Neural progenitor cell (in vitro differentiated cells): ENCODE measurements at regions not wholly inside any gene's neighbourhood (a gene's known extent, or its start where the extent isn't known, plus 50 kb on each side); places are given as distances from the start of the nearest gene placed in this dataset.
"Not testable (repeated sequence)": the region's sequence is repeated elsewhere in the genome, so short reads cannot be mapped to it uniquely, and the experiment has no call there.

Experiments
- DNase-seq: peaks from one replicate; pipeline ENCODE4 v3.0.0-alpha.2; 2016; ENCODE audit warnings: low spot score
- H2AFZ ChIP-seq: fragments of 200-600 bp; sonication (generic); replicated peaks from 2 replicates; pipeline ENCODE4 v1.6.1; 2016; ENCODE audit warnings: antibody characterized with exemption
- H3F3A ChIP-seq: fragments of 200-600 bp; sonication (generic); 2 replicates; pipeline ENCODE4 v1.6.1; 2016; ENCODE audit warnings: antibody characterized with exemption, low read depth
- H3K27ac ChIP-seq: fragments of 200-600 bp; sonication (generic); 2 replicates; pipeline ENCODE4 v1.5.1; 2016; ENCODE audit warnings: mild to moderate bottlenecking
- H3K27me3 ChIP-seq: fragments of 200-600 bp; sonication (generic); 2 replicates; pipeline ENCODE4 v1.6.1; 2016; ENCODE audit warnings: mild to moderate bottlenecking, moderate library complexity
- H3K36me3 ChIP-seq: fragments of 200-600 bp; sonication (generic); 2 replicates; pipeline ENCODE4 v1.5.1; 2016
- H3K4me1 ChIP-seq: fragments of 200-600 bp; sonication (generic); 2 replicates; pipeline ENCODE4 v1.6.1; 2016; ENCODE audit warnings: mixed run types
- H3K4me2 ChIP-seq: fragments of 200-600 bp; sonication (generic); 2 replicates; pipeline ENCODE4 v1.6.1; 2016
- H3K4me3 ChIP-seq: fragments of 200-600 bp; sonication (generic); 2 replicates; pipeline ENCODE4 v1.5.1; 2016
- H3K79me2 ChIP-seq: fragments of 200-600 bp; sonication (generic); 2 replicates; pipeline ENCODE4 v1.6.1; 2016; ENCODE audit warnings: low read depth
- H3K9ac ChIP-seq: fragments of 200-600 bp; sonication (generic); 2 replicates; pipeline ENCODE4 v1.6.1; 2016
- H3K9me3 ChIP-seq: fragments of 200-600 bp; sonication (generic); 2 replicates; pipeline ENCODE4 v1.5.1; 2016; ENCODE audit warnings: low read depth
- H4K20me1 ChIP-seq: fragments of 200-600 bp; sonication (generic); 2 replicates; pipeline ENCODE4 v1.6.1; 2016; ENCODE audit warnings: low read depth
- H3K27ac Mint-ChIP-seq: 3 replicates; pipeline ENCODE4 v1.8.0; 2021; ENCODE audit warnings: mixed read lengths
- H3K27me3 Mint-ChIP-seq: 2 replicates; pipeline ENCODE4 v1.8.0; 2022; ENCODE audit warnings: low read depth, mild to moderate bottlenecking, inconsistent platforms, moderate library complexity, mixed read lengths; ENCODE audit not compliant: insufficient read depth
- H3K36me3 Mint-ChIP-seq: 3 replicates; pipeline ENCODE4 v1.8.0; 2021; ENCODE audit warnings: mixed read lengths
- H3K4me1 Mint-ChIP-seq: 3 replicates; pipeline ENCODE4 v1.8.0; 2021; ENCODE audit warnings: mixed read lengths
- H3K4me3 Mint-ChIP-seq: 3 replicates; pipeline ENCODE4 v1.8.0; 2021; ENCODE audit warnings: mild to moderate bottlenecking, moderate library complexity, mixed read lengths
- H3K9me3 Mint-ChIP-seq: 3 replicates; pipeline ENCODE4 v1.8.0; 2020; ENCODE audit warnings: mixed read lengths
- EZH2 ChIP-seq: fragments of 200-600 bp; sonication (generic); IDR thresholded peaks from 2 replicates; pipeline ENCODE4 v1.6.1; 2017; ENCODE audit warnings: antibody characterized with exemption, mild to moderate bottlenecking, moderate library complexity
- EZH2phosphoT487 ChIP-seq: fragments of 200-600 bp; sonication (generic); IDR thresholded peaks from 2 replicates; pipeline ENCODE4 v1.6.1; 2017; ENCODE audit warnings: antibody characterized with exemption
- TF ChIP-seq, protein P1 (sequence below): fragments of 200-600 bp; sonication (generic); IDR thresholded peaks from 2 replicates; pipeline ENCODE4 v1.5.1; 2017; ENCODE audit warnings: antibody characterized with exemption, mild to moderate bottlenecking

DNA sequence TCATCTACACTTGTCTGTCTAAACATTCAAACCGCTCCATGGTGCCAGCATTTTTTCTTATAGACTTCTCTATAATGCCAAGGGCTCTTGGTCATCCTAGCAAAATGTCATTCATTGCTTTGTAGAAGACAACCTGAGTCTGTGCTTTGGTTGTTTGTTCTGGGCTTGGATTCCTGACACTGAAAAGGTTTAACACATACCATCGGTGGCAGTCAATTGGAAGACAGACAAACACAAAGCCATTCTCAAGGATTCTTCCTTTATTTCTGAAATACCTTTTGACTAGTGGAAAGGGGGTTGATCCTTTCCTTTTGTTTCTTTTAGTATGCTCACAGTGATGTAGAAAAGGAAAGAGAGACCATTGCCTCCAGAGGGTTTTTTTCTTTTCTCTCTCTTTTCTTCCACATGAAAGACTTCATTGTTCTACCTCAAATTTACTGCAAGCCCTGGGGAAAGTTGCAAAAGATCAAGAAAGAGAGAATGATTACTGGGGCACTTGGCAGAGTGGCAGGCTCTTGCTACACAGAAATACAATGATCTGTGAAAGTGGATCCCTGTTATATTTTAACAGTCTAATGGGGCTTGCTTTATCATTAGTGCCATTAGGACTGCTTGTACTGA lies 66.4 kb upstream of the TMC1 start:
- Histone ChIP-seq H3K9ac (no peak overlapping the region), H3K4me1 (peaks cover 39% of the 10 kb centered on the region), H4K20me1 (peaks cover 5% of the 10 kb centered on the region), H3K4me3 (peak overlapping the region; percentile 15), H3K9me3 (no peaks in the 10 kb centered on the region), H3F3A (peaks cover 27% of the 10 kb centered on the region), H3K4me2 (peak overlapping the region; percentile 66), H2AFZ (no peak overlapping the region), H3K36me3 (no peaks in the 10 kb centered on the region), H3K27ac (peak overlapping the region; percentile 87), H3K79me2 (no peaks in the 10 kb centered on the region), H3K27me3 (no peaks in the 10 kb centered on the region)
- peaks cover 1% of the 10 kb centered on the region for H3K36me3 Mint-ChIP-seq
- TF ChIP-seq EZH2phosphoT487 (peak; percentile 74), EZH2 (no peak)
- TF ChIP-seq, protein P1, sequence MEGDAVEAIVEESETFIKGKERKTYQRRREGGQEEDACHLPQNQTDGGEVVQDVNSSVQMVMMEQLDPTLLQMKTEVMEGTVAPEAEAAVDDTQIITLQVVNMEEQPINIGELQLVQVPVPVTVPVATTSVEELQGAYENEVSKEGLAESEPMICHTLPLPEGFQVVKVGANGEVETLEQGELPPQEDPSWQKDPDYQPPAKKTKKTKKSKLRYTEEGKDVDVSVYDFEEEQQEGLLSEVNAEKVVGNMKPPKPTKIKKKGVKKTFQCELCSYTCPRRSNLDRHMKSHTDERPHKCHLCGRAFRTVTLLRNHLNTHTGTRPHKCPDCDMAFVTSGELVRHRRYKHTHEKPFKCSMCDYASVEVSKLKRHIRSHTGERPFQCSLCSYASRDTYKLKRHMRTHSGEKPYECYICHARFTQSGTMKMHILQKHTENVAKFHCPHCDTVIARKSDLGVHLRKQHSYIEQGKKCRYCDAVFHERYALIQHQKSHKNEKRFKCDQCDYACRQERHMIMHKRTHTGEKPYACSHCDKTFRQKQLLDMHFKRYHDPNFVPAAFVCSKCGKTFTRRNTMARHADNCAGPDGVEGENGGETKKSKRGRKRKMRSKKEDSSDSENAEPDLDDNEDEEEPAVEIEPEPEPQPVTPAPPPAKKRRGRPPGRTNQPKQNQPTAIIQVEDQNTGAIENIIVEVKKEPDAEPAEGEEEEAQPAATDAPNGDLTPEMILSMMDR, result no peak
- peaks cover 47% of the 10 kb centered on the region for H3K4me1 Mint-ChIP-seq
- peaks cover 9% of the 10 kb centered on the region for H3K9me3 Mint-ChIP-seq
- peak; percentile 85 for DNase-seq
- H3K27me3 Mint-ChIP-seq, result no peaks in the 10 kb centered on the region
- peak overlapping the region; percentile 14 for H3K4me3 Mint-ChIP-seq
- H3K27ac Mint-ChIP-seq, result peak overlapping the region; percentile 97

DNA sequence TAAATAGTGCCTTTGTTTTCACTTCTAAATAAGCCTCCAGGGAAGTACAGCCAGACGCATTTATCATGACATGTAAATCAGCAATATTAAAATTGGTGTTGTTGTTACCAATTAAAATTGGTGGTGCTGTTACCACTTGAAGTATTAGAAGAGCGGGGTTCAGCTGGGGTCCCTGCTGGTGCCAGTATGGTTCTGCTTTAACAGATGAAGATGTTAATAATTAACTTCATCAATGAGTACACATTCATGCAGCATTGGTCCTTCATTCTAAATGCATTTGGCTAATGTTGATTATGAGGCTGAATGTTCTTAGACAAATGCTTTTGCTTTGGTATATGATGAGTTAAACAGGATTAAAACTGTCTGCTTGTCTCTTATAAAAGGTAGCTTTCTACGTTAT lies 67.6 kb upstream of the TMC1 start:
- no peak for DNase-seq
- H3K4me1 Mint-ChIP-seq, result peaks cover 38% of the 10 kb centered on the region

DNA sequence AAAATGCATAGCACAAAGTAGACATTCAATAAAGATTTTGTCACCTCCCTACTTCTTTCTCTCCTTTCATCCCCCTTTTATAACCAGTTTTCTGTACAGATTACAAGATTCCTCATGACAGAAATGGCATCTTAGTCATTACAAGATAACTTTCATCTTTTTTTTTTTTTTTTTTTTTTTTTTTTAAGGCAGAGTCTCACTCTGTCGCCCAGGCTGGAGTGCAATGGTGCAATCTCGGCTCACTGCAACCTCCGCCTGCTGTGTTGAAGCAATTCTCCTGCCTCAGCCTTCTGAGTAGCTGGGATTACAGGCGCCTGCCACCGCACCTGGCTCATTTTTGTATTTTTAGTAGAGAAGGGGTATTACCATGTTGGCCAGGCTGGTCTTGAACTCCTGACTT lies 75.2 kb upstream of the TMC1 start:
- not testable (repeated sequence) for H3K9me3 ChIP-seq, H3K4me2 ChIP-seq, H3K9me3 Mint-ChIP-seq, H3K36me3 Mint-ChIP-seq, H4K20me1 ChIP-seq, H3K27ac ChIP-seq, H3K79me2 ChIP-seq, H3K36me3 ChIP-seq, H3K4me3 Mint-ChIP-seq, H3K4me1 ChIP-seq, H3F3A ChIP-seq, H3K27me3 ChIP-seq, H3K27ac Mint-ChIP-seq, H3K27me3 Mint-ChIP-seq, H3K9ac ChIP-seq, H2AFZ ChIP-seq, H3K4me3 ChIP-seq, DNase-seq
- peaks cover 13% of the 10 kb centered on the region for H3K4me1 Mint-ChIP-seq

More for the DNA sequence above, 67.6 kb upstream of the TMC1 start:
- no peak overlapping the region for H3K27ac ChIP-seq
- no peak overlapping the region for H3K9ac ChIP-seq
- Mint-ChIP-seq H3K27ac (peak overlapping the region; percentile 79), H3K9me3 (peaks cover 9% of the 10 kb centered on the region), H3K36me3 (peaks cover 1% of the 10 kb centered on the region), H3K27me3 (no peaks in the 10 kb centered on the region), H3K4me3 (no peak overlapping the region)
- H3K79me2 ChIP-seq, result no peaks in the 10 kb centered on the region
- no peak for TF ChIP-seq EZH2
- no peak for TF ChIP-seq EZH2phosphoT487
- TF ChIP-seq, protein P1, result no peak
- H2AFZ ChIP-seq, result no peak overlapping the region
- H4K20me1 ChIP-seq, result peaks cover 5% of the 10 kb centered on the region
- H3K4me2 ChIP-seq, result peak overlapping the region; percentile 64
- H3K4me1 ChIP-seq, result peaks cover 32% of the 10 kb centered on the region
- peaks cover 27% of the 10 kb centered on the region for H3F3A ChIP-seq
- H3K9me3 ChIP-seq, result no peaks in the 10 kb centered on the region
- H3K4me3 ChIP-seq, result no peak overlapping the region
- no peaks in the 10 kb centered on the region for H3K27me3 ChIP-seq
- no peaks in the 10 kb centered on the region for H3K36me3 ChIP-seq

DNA sequence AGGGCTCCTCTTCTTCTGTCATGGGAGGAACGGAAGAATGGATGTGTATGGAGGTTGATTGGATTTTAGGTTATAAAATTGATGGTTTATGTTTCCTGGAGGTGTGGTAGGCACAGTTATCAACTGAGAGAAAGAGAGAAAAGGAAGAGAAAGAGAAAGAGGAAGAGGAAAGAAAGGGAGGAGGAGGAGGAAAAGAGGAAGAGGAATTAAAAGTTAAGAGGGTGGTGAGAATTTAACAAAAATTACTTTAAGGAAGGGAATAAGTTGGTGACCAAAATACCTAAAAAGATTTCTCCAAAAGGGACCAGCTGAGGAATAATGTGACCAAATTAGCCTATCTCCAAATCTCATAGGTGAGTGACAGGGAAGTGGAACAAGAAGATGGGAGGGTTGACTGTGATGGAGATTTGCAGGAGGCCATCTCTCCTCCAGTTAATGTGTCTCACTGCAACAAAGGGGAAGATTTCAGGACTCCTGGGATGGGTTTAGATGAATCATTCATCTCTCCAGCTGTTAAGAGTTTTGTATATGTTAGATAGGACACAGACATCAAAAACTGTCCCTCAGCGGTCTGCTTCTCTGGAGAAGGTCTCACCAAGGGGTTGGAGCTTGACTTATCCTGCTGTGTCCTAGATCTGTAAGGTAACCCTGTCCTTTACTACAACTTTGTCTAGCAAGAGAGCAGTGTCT lies 76.0 kb upstream of the TMC1 start:
- Mint-ChIP-seq H3K27me3 (peaks cover 3% of the 10 kb centered on the region), H3K36me3 (no peaks in the 10 kb centered on the region), H3K4me3 (no peak overlapping the region), H3K9me3 (peaks cover 3% of the 10 kb centered on the region), H3K4me1 (peaks cover 17% of the 10 kb centered on the region), H3K27ac (no peak overlapping the region)
- H3K9ac ChIP-seq, result no peak overlapping the region
- TF ChIP-seq EZH2, result no peak
- no peak for TF ChIP-seq EZH2phosphoT487
- no peak overlapping the region for H2AFZ ChIP-seq
- H3K9me3 ChIP-seq, result no peaks in the 10 kb centered on the region
- H3K27me3 ChIP-seq, result no peaks in the 10 kb centered on the region
- no peak for DNase-seq
- no peaks in the 10 kb centered on the region for H3F3A ChIP-seq
- H3K79me2 ChIP-seq, result no peaks in the 10 kb centered on the region
- no peak overlapping the region for H3K4me2 ChIP-seq
- H3K27ac ChIP-seq, result no peak overlapping the region
- peaks cover 10% of the 10 kb centered on the region for H3K4me1 ChIP-seq
- H3K4me3 ChIP-seq, result no peak overlapping the region
- H4K20me1 ChIP-seq, result no peaks in the 10 kb centered on the region
- no peaks in the 10 kb centered on the region for H3K36me3 ChIP-seq
